SK-N-SH treated with all-trans-retinoic acid at 6 μM for 48 hours (cell line): ENCODE measurements at regions not wholly inside any gene's neighbourhood (a gene's known extent, or its start where the extent isn't known, plus 50 kb on each side); places are given as distances from the start of the nearest gene placed in this dataset.

ENCODE experiments used
- ATAC-seq: fragments of 200-7000 bp; cut with Tn5 transposase; 3 replicates; pipeline ENCODE4 v1.9.1; 2020; ENCODE audit warnings: mild to moderate bottlenecking, moderate library complexity
- ARNTL ChIP-seq: fragments of 450-650 bp; formaldehyde crosslinking; IDR thresholded peaks from 2 replicates; pipeline ENCODE4 v1.5.0; 2020; ENCODE audit warnings: low read depth, mild to moderate bottlenecking, moderate library complexity, borderline replicate concordance
- BACH2 ChIP-seq: fragments of 250-450 bp; sonication (Bioruptor Pico); IDR thresholded peaks from 2 replicates; pipeline ENCODE4 v1.9.0; 2021; ENCODE audit warnings: mild to moderate bottlenecking, borderline replicate concordance
- CSDC2 ChIP-seq: fragments of 250-450 bp; sonication (Bioruptor Pico); IDR thresholded peaks from 2 replicates; pipeline ENCODE4 v1.5.0; 2020; ENCODE audit warnings: mild to moderate bottlenecking, moderate library complexity
- ESRRG ChIP-seq: fragments of 250-450 bp; sonication (Bioruptor Pico); IDR thresholded peaks from 2 replicates; pipeline ENCODE4 v1.6.1; 2021; ENCODE audit warnings: mild to moderate bottlenecking
- GLIS3 ChIP-seq: fragments of 250-450 bp; sonication (Bioruptor Pico); IDR thresholded peaks from 2 replicates; pipeline ENCODE4 v1.5.0; 2020; ENCODE audit warnings: mild to moderate bottlenecking, moderate library complexity
- ISL1 ChIP-seq: fragments of 250-450 bp; sonication (Bioruptor Pico); IDR thresholded peaks from 2 replicates; pipeline ENCODE4 v2.1.2; 2022; ENCODE audit warnings: mild to moderate bottlenecking, moderate library complexity
- OSR1 ChIP-seq: fragments of 250-450 bp; sonication (Bioruptor Pico); IDR thresholded peaks from 2 replicates; pipeline ENCODE4 v1.8.0; 2022; ENCODE audit warnings: moderate library complexity, mild to moderate bottlenecking, inconsistent platforms
- PPARA ChIP-seq: fragments of 250-450 bp; sonication (Bioruptor Pico); IDR thresholded peaks from 2 replicates; pipeline ENCODE4 v1.5.0; 2020; ENCODE audit warnings: mild to moderate bottlenecking, borderline replicate concordance
- RARB ChIP-seq: fragments of 250-450 bp; sonication (Bioruptor Pico); IDR thresholded peaks from 2 replicates; pipeline ENCODE4 v1.8.0; 2021; ENCODE audit warnings: mild to moderate bottlenecking, moderate library complexity
- SNAI2 ChIP-seq: fragments of 250-450 bp; sonication (Bioruptor Pico); IDR thresholded peaks from 2 replicates; pipeline ENCODE4 v1.5.0; 2020; ENCODE audit warnings: mild to moderate bottlenecking, moderate library complexity
- TCF4 ChIP-seq: fragments of 250-450 bp; sonication (Bioruptor Pico); IDR thresholded peaks from 2 replicates; pipeline ENCODE4 v1.8.0; 2021; ENCODE audit warnings: mild to moderate bottlenecking, moderate library complexity, borderline replicate concordance
- TOX ChIP-seq: fragments of 250-450 bp; sonication (Bioruptor Pico); IDR thresholded peaks from 2 replicates; pipeline ENCODE4 v1.8.0; 2021; ENCODE audit warnings: mild to moderate bottlenecking, moderate library complexity, borderline replicate concordance
- ZFP3 ChIP-seq: fragments of 250-450 bp; sonication (Bioruptor Pico); IDR thresholded peaks from 2 replicates; pipeline ENCODE4 v1.5.0; 2020; ENCODE audit warnings: mild to moderate bottlenecking, moderate library complexity
- ZFP30 ChIP-seq: fragments of 450-650 bp; formaldehyde crosslinking; IDR thresholded peaks from 2 replicates; pipeline ENCODE4 v1.5.0; 2022; ENCODE audit warnings: mild to moderate bottlenecking, moderate library complexity
- ZNF565 ChIP-seq: fragments of 450-650 bp; formaldehyde crosslinking; conservative IDR thresholded peaks from 2 replicates; pipeline ENCODE4 v1.5.0; 2020; ENCODE audit warnings: low read depth, mild to moderate bottlenecking, moderate library complexity
- ZNF70 ChIP-seq: fragments of 450-650 bp; formaldehyde crosslinking; IDR thresholded peaks from 2 replicates; pipeline ENCODE4 v1.5.0; 2020; ENCODE audit warnings: mild to moderate bottlenecking, moderate library complexity
- ZNF8 ChIP-seq: fragments of 450-650 bp; formaldehyde crosslinking; IDR thresholded peaks from 2 replicates; pipeline ENCODE4 v1.5.0; 2020; ENCODE audit warnings: mild to moderate bottlenecking, moderate library complexity
- TF ChIP-seq, protein P1 (sequence below): fragments of 250-450 bp; sonication (Bioruptor Pico); IDR thresholded peaks from 2 replicates; pipeline ENCODE4 v1.5.0; 2020; ENCODE audit warnings: mild to moderate bottlenecking, moderate library complexity
- TF ChIP-seq, protein P2 (sequence below): fragments of 250-450 bp; sonication (Bioruptor Pico); IDR thresholded peaks from 2 replicates; pipeline ENCODE4 v1.5.1; 2020; ENCODE audit warnings: low read depth, mild to moderate bottlenecking, moderate library complexity
- TF ChIP-seq, protein P3 (sequence below): fragments of 250-450 bp; sonication (Bioruptor Pico); IDR thresholded peaks from 2 replicates; pipeline ENCODE4 v1.8.0; 2020; ENCODE audit warnings: mild to moderate bottlenecking, moderate library complexity, borderline replicate concordance
- TF ChIP-seq, protein P4 (sequence below): fragments of 250-450 bp; sonication (Bioruptor Pico); IDR thresholded peaks from 2 replicates; pipeline ENCODE4 v1.5.1; 2021; ENCODE audit warnings: mild to moderate bottlenecking, moderate library complexity

DNA sequence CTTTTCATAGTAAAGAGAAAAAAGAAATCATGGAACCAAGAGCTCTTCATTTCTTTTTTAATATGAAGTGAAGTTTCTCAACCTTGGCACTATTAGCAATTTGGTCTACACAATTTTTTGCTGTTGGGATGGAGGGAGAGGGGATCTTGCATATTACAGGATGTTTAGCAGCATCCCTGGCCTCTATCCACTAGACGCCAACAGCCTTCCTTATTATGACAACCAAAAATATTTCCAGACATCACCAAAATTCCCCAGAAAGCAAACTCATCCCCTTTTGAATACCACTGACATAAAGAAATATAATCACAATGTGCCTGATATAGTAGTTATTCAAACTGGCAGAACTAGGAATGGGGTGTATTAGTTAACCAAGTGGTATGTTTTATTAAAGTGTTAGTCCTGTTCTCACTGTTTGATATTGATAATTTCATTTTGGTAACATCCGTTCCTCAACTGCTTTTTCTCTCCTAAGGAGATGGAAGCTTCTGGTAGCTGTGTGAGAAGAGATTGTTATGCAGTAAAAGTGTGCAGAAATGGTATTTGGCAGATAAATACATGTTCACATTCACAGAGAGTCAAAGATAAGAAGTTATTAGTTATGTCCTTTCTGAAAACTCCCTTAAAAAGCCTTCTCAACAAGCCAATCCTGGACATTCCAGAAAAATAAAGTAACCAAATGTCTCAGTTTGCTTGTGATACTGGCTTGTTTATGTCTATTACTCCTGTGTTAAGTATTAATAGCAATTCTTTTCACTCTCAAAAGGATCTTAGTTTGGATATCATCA, 699.9 kb downstream of the C12orf50 start:
- ATAC-seq, result peak; percentile 34; the same call in 2 of the 3 replicates
- TF ChIP-seq GLIS3, result no peak
- TF ChIP-seq SNAI2 (CRISPR knock-in tag), result no peak
- TF ChIP-seq, protein P1, sequence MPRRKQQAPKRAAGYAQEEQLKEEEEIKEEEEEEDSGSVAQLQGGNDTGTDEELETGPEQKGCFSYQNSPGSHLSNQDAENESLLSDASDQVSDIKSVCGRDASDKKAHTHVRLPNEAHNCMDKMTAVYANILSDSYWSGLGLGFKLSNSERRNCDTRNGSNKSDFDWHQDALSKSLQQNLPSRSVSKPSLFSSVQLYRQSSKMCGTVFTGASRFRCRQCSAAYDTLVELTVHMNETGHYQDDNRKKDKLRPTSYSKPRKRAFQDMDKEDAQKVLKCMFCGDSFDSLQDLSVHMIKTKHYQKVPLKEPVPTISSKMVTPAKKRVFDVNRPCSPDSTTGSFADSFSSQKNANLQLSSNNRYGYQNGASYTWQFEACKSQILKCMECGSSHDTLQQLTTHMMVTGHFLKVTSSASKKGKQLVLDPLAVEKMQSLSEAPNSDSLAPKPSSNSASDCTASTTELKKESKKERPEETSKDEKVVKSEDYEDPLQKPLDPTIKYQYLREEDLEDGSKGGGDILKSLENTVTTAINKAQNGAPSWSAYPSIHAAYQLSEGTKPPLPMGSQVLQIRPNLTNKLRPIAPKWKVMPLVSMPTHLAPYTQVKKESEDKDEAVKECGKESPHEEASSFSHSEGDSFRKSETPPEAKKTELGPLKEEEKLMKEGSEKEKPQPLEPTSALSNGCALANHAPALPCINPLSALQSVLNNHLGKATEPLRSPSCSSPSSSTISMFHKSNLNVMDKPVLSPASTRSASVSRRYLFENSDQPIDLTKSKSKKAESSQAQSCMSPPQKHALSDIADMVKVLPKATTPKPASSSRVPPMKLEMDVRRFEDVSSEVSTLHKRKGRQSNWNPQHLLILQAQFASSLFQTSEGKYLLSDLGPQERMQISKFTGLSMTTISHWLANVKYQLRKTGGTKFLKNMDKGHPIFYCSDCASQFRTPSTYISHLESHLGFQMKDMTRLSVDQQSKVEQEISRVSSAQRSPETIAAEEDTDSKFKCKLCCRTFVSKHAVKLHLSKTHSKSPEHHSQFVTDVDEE, result no peak
- no peak for TF ChIP-seq ZNF565 (CRISPR knock-in tag)

DNA sequence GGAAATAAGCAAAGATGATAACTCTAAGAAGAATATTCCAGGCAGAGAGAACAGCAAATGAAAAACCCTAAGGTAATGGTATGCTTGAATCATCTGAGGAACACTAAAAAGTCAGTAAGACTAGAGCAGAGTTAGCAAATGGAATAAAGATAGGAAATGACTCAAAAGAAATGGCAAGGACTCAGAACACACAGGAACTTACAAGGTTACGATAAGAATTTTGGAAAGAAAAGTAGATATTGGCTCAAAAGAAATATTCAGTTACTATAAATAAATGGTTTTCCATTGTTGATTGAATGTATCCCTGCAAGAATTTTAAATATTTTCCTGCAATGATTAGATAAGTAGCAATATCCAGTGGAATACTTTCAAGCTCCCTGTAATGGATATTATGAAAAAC, 705.8 kb downstream of the C12orf50 start:
- ATAC-seq, result peak; percentile 86
- TF ChIP-seq, protein P2, sequence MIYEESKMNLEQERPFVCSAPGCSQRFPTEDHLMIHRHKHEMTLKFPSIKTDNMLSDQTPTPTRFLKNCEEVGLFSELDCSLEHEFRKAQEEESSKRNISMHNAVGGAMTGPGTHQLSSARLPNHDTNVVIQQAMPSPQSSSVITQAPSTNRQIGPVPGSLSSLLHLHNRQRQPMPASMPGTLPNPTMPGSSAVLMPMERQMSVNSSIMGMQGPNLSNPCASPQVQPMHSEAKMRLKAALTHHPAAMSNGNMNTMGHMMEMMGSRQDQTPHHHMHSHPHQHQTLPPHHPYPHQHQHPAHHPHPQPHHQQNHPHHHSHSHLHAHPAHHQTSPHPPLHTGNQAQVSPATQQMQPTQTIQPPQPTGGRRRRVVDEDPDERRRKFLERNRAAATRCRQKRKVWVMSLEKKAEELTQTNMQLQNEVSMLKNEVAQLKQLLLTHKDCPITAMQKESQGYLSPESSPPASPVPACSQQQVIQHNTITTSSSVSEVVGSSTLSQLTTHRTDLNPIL (CRISPR knock-in tag), result no peak
- 0 out of 2 replicates have a peak, but pooled peaks have one; percentile 13 for TF ChIP-seq ISL1 (CRISPR knock-in tag)

DNA sequence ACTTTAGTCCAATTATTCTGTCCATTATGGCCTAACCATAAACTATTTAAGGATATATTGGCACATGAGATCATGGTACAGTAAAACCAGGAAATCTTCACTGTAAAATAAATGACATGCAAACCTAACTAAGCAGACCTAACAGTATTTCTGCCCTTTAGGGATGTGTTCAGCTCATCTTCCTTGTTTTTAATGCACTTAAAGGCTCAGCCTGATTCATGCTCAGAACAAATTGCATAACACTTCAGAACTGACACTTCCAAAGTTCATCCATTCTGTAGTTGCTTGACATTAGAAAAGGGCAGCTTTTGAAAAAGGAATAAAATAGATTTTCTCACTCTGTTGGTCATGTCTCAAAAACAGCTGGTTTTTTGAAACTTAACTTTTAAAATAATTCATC, 708.5 kb downstream of the C12orf50 start:
- TF ChIP-seq ISL1 (CRISPR knock-in tag) (0 out of 2 replicates have a peak, but pooled peaks have one; percentile 9), OSR1 (CRISPR knock-in tag) (no peak)

DNA sequence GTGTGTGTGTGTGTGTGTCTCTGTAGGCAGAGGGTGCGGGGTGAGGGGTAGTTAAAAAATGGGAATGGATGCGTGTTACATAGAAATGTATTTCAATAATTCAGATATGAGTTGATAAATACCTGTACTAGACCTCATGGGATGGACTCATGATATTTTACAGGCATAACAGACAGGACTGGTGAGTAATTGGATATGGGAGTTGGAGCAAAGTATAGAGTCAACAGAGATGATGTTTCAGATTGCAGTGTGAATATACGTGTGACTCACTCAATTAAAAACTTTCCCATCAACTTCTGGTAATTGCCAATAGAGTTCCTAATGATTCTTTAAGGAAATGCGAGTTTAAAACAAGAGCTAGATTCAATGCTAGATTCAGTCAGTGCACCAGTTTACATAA, 711.9 kb downstream of the C12orf50 start:
- ATAC-seq, result peak; percentile 47; the same call in 1 of the 3 replicates
- TF ChIP-seq OSR1 (CRISPR knock-in tag) (no peak), GLIS3 (no peak), ZFP30 (CRISPR knock-in tag) (no peak), TOX (CRISPR knock-in tag) (no peak), PPARA (no peak), ZNF565 (CRISPR knock-in tag) (no peak)
- TF ChIP-seq, all 23 proteins: peak for 0

More for the DNA sequence above, 708.5 kb downstream of the C12orf50 start:
- ATAC-seq, result no peak

DNA sequence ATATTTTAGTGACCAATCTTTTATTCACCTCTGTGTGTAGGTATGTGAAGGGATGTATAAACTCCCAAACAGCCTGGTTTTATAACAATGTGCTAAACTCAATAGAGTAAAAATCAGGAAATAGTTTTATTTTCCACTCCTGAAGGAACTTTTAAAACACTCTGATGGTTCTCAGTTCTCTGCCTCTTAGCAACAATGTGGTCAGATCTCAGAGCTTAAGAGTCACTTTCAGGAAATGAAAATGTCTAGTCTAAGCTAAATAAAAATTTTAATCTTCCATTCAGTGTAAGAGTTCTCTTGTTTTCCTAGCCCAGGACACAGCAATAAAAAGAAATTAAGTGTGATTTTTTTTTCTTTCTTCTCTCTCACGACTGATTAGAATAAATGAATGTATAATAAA, 718.0 kb downstream of the C12orf50 start:
- ATAC-seq, result no peak
- TF ChIP-seq, protein P2 (CRISPR knock-in tag), result no peak
- no peak for TF ChIP-seq ZFP3
- TF ChIP-seq, protein P3, sequence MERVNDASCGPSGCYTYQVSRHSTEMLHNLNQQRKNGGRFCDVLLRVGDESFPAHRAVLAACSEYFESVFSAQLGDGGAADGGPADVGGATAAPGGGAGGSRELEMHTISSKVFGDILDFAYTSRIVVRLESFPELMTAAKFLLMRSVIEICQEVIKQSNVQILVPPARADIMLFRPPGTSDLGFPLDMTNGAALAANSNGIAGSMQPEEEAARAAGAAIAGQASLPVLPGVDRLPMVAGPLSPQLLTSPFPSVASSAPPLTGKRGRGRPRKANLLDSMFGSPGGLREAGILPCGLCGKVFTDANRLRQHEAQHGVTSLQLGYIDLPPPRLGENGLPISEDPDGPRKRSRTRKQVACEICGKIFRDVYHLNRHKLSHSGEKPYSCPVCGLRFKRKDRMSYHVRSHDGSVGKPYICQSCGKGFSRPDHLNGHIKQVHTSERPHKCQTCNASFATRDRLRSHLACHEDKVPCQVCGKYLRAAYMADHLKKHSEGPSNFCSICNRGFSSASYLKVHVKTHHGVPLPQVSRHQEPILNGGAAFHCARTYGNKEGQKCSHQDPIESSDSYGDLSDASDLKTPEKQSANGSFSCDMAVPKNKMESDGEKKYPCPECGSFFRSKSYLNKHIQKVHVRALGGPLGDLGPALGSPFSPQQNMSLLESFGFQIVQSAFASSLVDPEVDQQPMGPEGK (CRISPR knock-in tag), result no peak
- no peak for TF ChIP-seq ARNTL (CRISPR knock-in tag)
- no peak for TF ChIP-seq GLIS3
- TF ChIP-seq TCF4 (CRISPR knock-in tag), result no peak
- TF ChIP-seq ZFP30 (CRISPR knock-in tag), result no peak
- TF ChIP-seq OSR1 (CRISPR knock-in tag), result no peak
- no peak for TF ChIP-seq RARB
- TF ChIP-seq ZNF565 (CRISPR knock-in tag), result no peak
- TF ChIP-seq ISL1 (CRISPR knock-in tag), result no peak
- no peak for TF ChIP-seq BACH2 (CRISPR knock-in tag)
- no peak for TF ChIP-seq CSDC2
- TF ChIP-seq, protein P4, sequence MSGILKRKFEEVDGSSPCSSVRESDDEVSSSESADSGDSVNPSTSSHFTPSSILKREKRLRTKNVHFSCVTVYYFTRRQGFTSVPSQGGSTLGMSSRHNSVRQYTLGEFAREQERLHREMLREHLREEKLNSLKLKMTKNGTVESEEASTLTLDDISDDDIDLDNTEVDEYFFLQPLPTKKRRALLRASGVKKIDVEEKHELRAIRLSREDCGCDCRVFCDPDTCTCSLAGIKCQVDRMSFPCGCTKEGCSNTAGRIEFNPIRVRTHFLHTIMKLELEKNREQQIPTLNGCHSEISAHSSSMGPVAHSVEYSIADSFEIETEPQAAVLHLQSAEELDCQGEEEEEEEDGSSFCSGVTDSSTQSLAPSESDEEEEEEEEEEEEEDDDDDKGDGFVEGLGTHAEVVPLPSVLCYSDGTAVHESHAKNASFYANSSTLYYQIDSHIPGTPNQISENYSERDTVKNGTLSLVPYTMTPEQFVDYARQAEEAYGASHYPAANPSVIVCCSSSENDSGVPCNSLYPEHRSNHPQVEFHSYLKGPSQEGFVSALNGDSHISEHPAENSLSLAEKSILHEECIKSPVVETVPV, result no peak
- TF ChIP-seq ESRRG, result no peak
- no peak for TF ChIP-seq ZNF8
- TF ChIP-seq TOX (CRISPR knock-in tag), result no peak
- no peak for TF ChIP-seq SNAI2 (CRISPR knock-in tag)
- no peak for TF ChIP-seq ZNF70 (CRISPR knock-in tag)
- TF ChIP-seq PPARA, result no peak
